Caco-2 (cell line): ENCODE measurements at regions not wholly inside any gene's neighbourhood (a gene's known extent, or its start where the extent isn't known, plus 50 kb on each side); places are given as distances from the start of the nearest gene placed in this dataset.

Experiments used
- BruUV-seq: library from RNA; stranded (reverse); fragments of 400-500 nt; replicated peaks from 2 replicates; lab custom pipeline; 2021; lab: Mats Ljungman, UMichigan
- CTCF ChIA-PET: fragments of 300-600 bp; sonication (Branson Sonifier 250); formaldehyde crosslinking; loops from one replicate; lab custom pipeline; 2022; ENCODE audit warnings: antibody characterized with exemption; lab: Charles Lee
- POLR2A ChIA-PET: fragments of 300-600 bp; sonication (Branson Sonifier 250); formaldehyde crosslinking; loops from one replicate; lab custom pipeline; 2022; ENCODE audit warnings: antibody characterized with exemption; lab: Charles Lee
- DNase-seq, 2 experiments: peaks; one replicate each; pipeline versions ENCODE4 v3.0.0 to v3.0.0-alpha.2; 2020 to 2022
- H3K27me3 ChIP-seq: replicated peaks from 2 replicates; pipeline ENCODE4 v1.6.0; 2011; ENCODE audit warnings: low read length; ENCODE audit not compliant: control insufficient read depth, insufficient read depth
- H3K36me3 ChIP-seq: 2 replicates; pipeline ENCODE4 v1.5.1; 2011; ENCODE audit warnings: low read length; ENCODE audit not compliant: control insufficient read depth, insufficient read depth
- H3K4me1 ChIP-seq: fragments of 250-450 bp; sonication (Bioruptor Pico); 2 replicates; pipeline ENCODE4 v1.5.1; 2020; ENCODE audit warnings: mild to moderate bottlenecking
- H3K4me3 ChIP-seq: 2 replicates; pipeline ENCODE4 v1.5.1; 2011; ENCODE audit warnings: low read depth, mild to moderate bottlenecking, control low read depth, low read length
- H3K9me3 ChIP-seq: fragments of 250-450 bp; sonication (Bioruptor Pico); 2 replicates; pipeline ENCODE4 v1.5.1; 2020; ENCODE audit warnings: mild to moderate bottlenecking, moderate library complexity
- H3K27ac Mint-ChIP-seq: one replicate; pipeline ENCODE4 v1.8.0; 2022; ENCODE audit warnings: mixed read lengths; ENCODE audit not compliant: unreplicated experiment
- H3K27me3 Mint-ChIP-seq: one replicate; pipeline ENCODE4 v1.8.0; 2022; ENCODE audit warnings: mixed read lengths; ENCODE audit not compliant: insufficient read depth, unreplicated experiment
- H3K36me3 Mint-ChIP-seq: one replicate; pipeline ENCODE4 v1.8.0; 2022; ENCODE audit warnings: mild to moderate bottlenecking, mixed read lengths; ENCODE audit not compliant: insufficient read depth, unreplicated experiment
- H3K4me1 Mint-ChIP-seq: one replicate; pipeline ENCODE4 v1.8.0; 2022; ENCODE audit warnings: low read depth, mixed read lengths; ENCODE audit not compliant: unreplicated experiment
- H3K4me3 Mint-ChIP-seq: one replicate; pipeline ENCODE4 v1.8.0; 2022; ENCODE audit warnings: mild to moderate bottlenecking, moderate library complexity, mixed read lengths; ENCODE audit not compliant: unreplicated experiment
- H3K9me3 Mint-ChIP-seq: one replicate; pipeline ENCODE4 v1.8.0; 2022; ENCODE audit warnings: mixed read lengths; ENCODE audit not compliant: unreplicated experiment
- CTCF ChIP-seq, 2 experiments: fragments of 200-600 bp in 1 of 2; IDR thresholded peaks; 1 replicate in 1 of 2; 2 replicates in 1 of 2; pipeline versions ENCODE4 v1.5.1 to v1.8.0; 2011 to 2022; ENCODE audit warnings: antibody characterized with exemption in 1 of 2, control low read depth in 1 of 2, inconsistent platforms in 1 of 2, low read depth in 1 of 2, low read length in 1 of 2, mild to moderate bottlenecking in 1 of 2, moderate library complexity in 1 of 2; ENCODE audit not compliant: insufficient read depth in 1 of 2, severe bottlenecking in 1 of 2, unreplicated experiment in 1 of 2
- intact Hi-C: fragments of 100-400 bp; cut with micrococcal nuclease; formaldehyde crosslinking; loops from one replicate; pipeline ENCODE4 v1.10.0; 2022; ENCODE audit not compliant: unreplicated experiment

- Mint-ChIP-seq H3K27ac (no peak overlapping the region), H3K36me3 (no peaks in the 10 kb centered on the region), H3K4me3 (no peak overlapping the region), H3K9me3 (no peaks in the 10 kb centered on the region), H3K27me3 (peaks cover 2% of the 10 kb centered on the region), H3K4me1 (no peaks in the 10 kb centered on the region)
- Histone ChIP-seq H3K27me3 (no peaks in the 10 kb centered on the region), H3K4me3 (no peak overlapping the region), H3K9me3 (no peaks in the 10 kb centered on the region), H3K4me1 (no peaks in the 10 kb centered on the region), H3K36me3 (no peaks in the 10 kb centered on the region)
- DNase-seq = no peak
- TF ChIP-seq CTCF (IDR thresholded peaks at IDR 0.05; ENCODE audit: insufficient read depth in 1 of 2, low read depth in 1 of 2, low read length in 1 of 2, severe bottlenecking in 1 of 2, unreplicated experiment in 1 of 2) = no peak
- intact Hi-C loops = no loop called here
- ChIA-PET POLR2A (interaction anchor here (0.5 kb wide), 1 partner anchor 12 kb away, joined by 4 read pairs; no protein-coding TSS in a partner anchor), CTCF (no interaction called here)
- BruUV-seq = no TSS peak
These were observed 65.7 kb downstream of the ASCL4 start for GRCh38 chr12:107840186-107840585.

GRCh38 chr12:107843351-107844311 is 69.1 kb downstream of the ASCL4 start:
- Mint-ChIP-seq H3K9me3 (peaks cover under 1% of the 10 kb centered on the region), H3K36me3 (no peaks in the 10 kb centered on the region), H3K4me1 (peaks cover 4% of the 10 kb centered on the region), H3K27me3 (peaks cover 2% of the 10 kb centered on the region), H3K27ac (no peak overlapping the region), H3K4me3 (no peak overlapping the region)
- no peaks in the 10 kb centered on the region for H3K27me3 ChIP-seq
- BruUV-seq = no TSS peak
- no peak overlapping the region for H3K4me3 ChIP-seq
- H3K4me1 ChIP-seq = peaks cover 3% of the 10 kb centered on the region; the same call in 1 of the 2 replicates
- POLR2A ChIA-PET = no interaction called here
- CTCF ChIA-PET = no interaction called here
- TF ChIP-seq CTCF (IDR thresholded peaks at IDR 0.05; ENCODE audit: insufficient read depth in 1 of 2, low read depth in 1 of 2, low read length in 1 of 2, severe bottlenecking in 1 of 2, unreplicated experiment in 1 of 2) = no peak
- H3K36me3 ChIP-seq = no peaks in the 10 kb centered on the region
- intact Hi-C loops = no loop called here
- H3K9me3 ChIP-seq = no peaks in the 10 kb centered on the region
- DNase-seq = no peak

- H3K36me3 Mint-ChIP-seq = no peaks in the 10 kb centered on the region
- Histone ChIP-seq H3K9me3 (no peaks in the 10 kb centered on the region), H3K27me3 (no peaks in the 10 kb centered on the region), H3K36me3 (no peaks in the 10 kb centered on the region), H3K4me1 (peaks cover 4% of the 10 kb centered on the region; the same call in 1 of the 2 replicates), H3K4me3 (no peak overlapping the region)
- no peak for TF ChIP-seq CTCF (IDR thresholded peaks at IDR 0.05; ENCODE audit: insufficient read depth in 1 of 2, low read depth in 1 of 2, low read length in 1 of 2, severe bottlenecking in 1 of 2, unreplicated experiment in 1 of 2)
- H3K27me3 Mint-ChIP-seq = peaks cover 2% of the 10 kb centered on the region
- no peak overlapping the region for H3K27ac Mint-ChIP-seq
- H3K4me1 Mint-ChIP-seq = peaks cover 12% of the 10 kb centered on the region
- no TSS peak for BruUV-seq
- peaks cover 9% of the 10 kb centered on the region for H3K9me3 Mint-ChIP-seq
- ChIA-PET CTCF (no interaction called here), POLR2A (no interaction called here)
- no peak overlapping the region for H3K4me3 Mint-ChIP-seq
- intact Hi-C loops = no loop called here
- no peak for DNase-seq
These were observed 69.9 kb downstream of the ASCL4 start for GRCh38 chr12:107844312-107844921.
